Jurkat, Clone E6-1 (cell line): ENCODE measurements at regions not wholly inside any gene's neighbourhood (a gene's known extent, or its start where the extent isn't known, plus 50 kb on each side); places are given as distances from the start of the nearest gene placed in this dataset.
"Not testable (repeated sequence)": the region's sequence is repeated elsewhere in the genome, so short reads cannot be mapped to it uniquely, and the experiment has no call there.

Source experiments
- DNase-seq: peaks from one replicate; pipeline ENCODE4 v3.0.0-alpha.2; 2011; ENCODE audit warnings: low read depth, low spot score
- H3K4me3 ChIP-seq: 2 replicates; pipeline ENCODE4 v1.5.1; 2011; ENCODE audit warnings: mild to moderate bottlenecking, low read length, control low read depth, moderate library complexity

- no peak for DNase-seq
- H3K4me3 ChIP-seq: no peak overlapping the region
Measured at GRCh38 chr2:189231719-189232323, 52.3 kb upstream of the COL5A2 start.

GRCh38 chr2:189232759-189233406, 53.3 kb upstream of the COL5A2 start:
- no peak for DNase-seq
- H3K4me3 ChIP-seq: no peak overlapping the region

DNA sequence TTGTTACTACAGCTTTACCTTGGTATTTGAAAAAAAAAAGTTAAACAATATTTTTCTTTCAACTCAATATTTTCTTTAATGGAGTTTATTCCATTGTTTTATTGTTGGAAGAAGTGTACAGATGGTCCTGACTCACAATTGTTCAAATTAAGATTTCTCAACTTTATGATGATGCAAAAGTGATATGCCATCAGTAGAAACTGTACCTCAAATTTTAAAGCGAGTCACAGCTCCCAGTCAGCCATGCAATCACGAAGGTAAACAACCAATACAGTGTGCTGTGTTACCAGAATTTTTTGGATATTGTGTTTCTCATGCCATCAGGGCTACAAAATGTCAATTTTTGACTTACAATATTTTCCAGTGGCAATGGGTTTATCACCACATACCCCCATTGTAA, 54.0 kb upstream of the COL5A2 start:
- H3K4me3 ChIP-seq: no peak overlapping the region
- no peak for DNase-seq

GRCh38 chr2:189234991-189235390, 55.4 kb upstream of the COL5A2 start:
- no peak overlapping the region for H3K4me3 ChIP-seq
- DNase-seq: no peak

DNA sequence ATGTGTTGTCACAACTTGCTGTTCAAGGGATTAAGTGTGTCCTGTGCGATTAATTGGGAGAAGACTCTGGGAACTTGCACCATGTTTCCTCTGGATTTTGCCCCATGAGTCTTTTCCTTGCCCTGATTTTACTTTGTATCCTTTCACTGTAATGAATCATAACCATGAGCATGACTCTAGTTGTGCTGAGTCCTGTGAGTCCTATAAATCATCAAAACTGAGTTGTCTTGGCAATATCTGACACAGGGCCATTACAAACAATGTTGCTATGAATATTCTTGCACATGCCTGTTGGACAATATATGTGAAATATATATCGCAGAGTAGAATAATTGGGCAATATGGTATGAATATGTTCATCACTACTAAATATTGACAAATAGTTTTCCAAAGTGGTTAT, 56.5 kb upstream of the COL5A2 start:
- no peak overlapping the region for H3K4me3 ChIP-seq
- DNase-seq: no peak

DNA sequence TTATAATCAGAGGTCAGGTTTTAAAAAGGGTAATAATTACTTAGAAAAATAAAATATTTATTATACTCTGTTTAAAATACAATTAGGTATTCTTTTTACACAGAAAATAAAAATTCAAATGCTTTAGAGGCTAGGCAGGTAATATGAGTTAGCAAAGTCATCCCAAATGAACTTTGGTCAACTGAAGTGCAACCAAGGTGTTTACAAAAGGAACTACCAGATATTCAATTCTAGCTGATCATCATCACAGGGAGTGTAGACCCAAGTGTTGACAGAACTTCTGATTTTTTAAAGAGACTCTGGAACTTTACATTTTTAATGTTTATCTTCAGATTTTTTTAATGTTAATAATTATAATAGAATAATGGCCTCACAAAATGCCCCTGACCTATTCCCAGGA, 59.3 kb upstream of the COL5A2 start:
- no peak overlapping the region for H3K4me3 ChIP-seq
- no peak for DNase-seq

GRCh38 chr2:189243843-189244242, 64.3 kb upstream of the COL5A2 start:
- H3K4me3 ChIP-seq, DNase-seq: not testable (repeated sequence)

DNA sequence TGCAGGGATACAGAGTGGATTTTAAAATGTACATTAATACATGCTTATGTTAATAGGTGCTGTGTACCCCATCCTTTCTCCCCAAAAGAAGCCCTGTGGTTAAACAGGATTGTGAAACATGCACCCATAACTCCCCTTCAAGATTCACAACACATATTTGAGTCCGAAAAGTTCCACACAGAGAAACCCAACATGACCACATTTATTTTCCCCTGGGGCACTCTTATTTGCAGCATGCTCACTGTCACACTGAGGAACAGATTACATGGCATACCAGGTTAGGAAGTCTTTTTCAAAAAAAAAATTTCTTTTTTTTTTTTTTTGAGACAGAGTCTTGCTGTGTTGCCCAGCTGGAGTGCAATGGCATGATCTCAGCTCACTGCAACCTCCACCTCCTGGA, 67.7 kb upstream of the COL5A2 start:
- no peak for DNase-seq
- H3K4me3 ChIP-seq: no peak overlapping the region

DNA sequence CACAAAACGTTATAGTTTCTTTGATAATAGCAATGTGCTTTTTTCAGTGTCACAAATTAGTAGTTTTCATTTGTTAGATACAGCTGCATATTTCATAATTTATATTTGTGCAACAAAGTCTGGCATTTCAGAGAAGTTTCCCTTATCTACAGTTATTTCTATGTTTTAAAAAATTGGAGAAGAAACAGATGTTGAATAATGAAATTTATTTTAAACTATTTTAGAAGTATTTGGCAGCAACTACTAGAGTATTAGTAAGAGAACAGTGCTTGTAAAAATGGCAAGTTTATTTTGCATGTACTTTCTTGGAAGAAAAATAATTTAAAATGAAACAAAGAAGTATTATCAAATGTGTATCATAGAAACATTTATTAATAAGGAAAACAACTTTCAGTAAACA, 68.6 kb upstream of the COL5A2 start:
- no peak for DNase-seq
- no peak overlapping the region for H3K4me3 ChIP-seq

DNA sequence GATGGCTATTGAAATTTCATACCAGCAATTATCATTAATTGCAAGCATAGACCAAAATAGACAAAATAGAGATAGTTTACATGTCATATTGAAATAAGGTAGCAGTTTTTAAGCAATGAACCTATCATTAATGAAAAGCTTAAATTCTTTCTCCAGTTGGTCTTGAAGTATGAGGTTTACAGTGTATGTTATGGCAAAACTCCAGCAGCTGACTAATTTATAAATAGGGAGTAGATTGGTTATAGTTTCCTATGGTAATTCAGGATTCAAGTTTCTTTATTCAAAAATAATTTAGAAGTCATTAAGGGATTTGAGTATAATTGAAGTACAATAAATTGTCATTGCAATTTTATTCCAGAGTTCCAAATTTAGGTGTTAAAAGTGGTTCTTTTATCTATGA, 69.6 kb upstream of the COL5A2 start:
- DNase-seq: no peak
- H3K4me3 ChIP-seq: no peak overlapping the region

- no peak for DNase-seq
- H3K4me3 ChIP-seq: no peak overlapping the region
Measured at GRCh38 chr2:189249901-189250300, 70.3 kb upstream of the COL5A2 start.

DNA sequence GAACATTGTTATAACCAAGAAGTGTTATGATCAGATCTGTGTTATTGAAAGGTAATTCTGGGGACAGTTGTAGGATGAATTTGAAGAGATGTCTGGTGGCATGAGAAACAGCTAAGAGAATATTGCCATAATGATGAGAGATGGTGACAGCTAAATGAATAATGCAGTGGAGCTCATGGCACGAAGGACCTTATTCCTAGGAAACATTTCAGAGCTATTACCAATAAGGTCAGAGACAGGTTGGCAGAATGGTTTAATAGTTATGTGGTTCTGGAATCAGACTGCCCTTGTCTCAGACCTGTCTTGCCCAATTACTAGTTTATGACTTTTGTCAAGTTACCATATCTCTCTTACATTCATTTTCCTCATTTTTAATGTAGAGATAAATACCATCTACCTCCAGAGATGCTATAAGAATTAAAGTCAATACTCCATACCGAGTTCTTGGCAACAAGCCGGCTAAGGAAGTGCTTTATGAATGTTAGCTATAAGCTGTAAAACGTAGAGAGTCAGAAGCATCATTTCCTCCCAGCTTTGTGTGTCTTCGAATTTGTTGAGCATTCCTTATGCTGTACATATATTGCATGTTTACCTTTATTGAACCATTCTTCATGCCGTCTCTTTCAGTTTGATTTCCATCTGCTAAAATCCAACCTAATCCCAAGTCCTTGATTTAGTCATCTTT, 73.6 kb upstream of the COL5A2 start:
- H3K4me3 ChIP-seq: no peak overlapping the region
- DNase-seq: no peak

- no peak overlapping the region for H3K4me3 ChIP-seq
- DNase-seq: no peak
Measured at GRCh38 chr2:189253836-189254235, 74.3 kb upstream of the COL5A2 start.

GRCh38 chr2:189254268-189254883, 74.8 kb upstream of the COL5A2 start:
- no peak overlapping the region for H3K4me3 ChIP-seq
- DNase-seq: no peak

DNA sequence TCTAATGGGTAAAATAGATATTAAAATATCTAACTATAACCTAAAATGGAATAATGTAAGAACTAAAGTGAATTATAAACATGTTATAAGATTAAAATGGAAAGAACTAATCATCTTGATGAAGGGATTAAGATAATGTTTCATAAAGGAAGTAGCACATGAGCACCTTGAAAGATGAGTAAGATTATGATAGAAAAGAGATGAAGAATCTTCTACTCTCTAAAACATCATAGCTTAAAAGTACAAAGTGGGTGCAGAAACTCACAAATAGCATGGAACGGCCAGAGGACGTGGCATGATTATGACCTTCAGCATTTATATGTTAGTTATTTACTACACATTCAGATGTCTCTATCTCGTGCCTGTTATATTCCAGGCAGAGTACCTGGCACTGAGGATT, 76.2 kb upstream of the COL5A2 start:
- no peak for DNase-seq
- H3K4me3 ChIP-seq: no peak overlapping the region

GRCh38 chr2:189258616-189259365, 79.2 kb upstream of the COL5A2 start:
- DNase-seq: no peak
- H3K4me3 ChIP-seq: no peak overlapping the region

- no peak for DNase-seq
Measured at GRCh38 chr2:189260361-189260814, 80.8 kb upstream of the COL5A2 start.

GRCh38 chr2:189261431-189261841, 81.9 kb upstream of the COL5A2 start:
- DNase-seq: no peak
- no peak overlapping the region for H3K4me3 ChIP-seq

More at GRCh38 chr2:189260361-189260814, 80.8 kb upstream of the COL5A2 start:
- H3K4me3 ChIP-seq: no peak overlapping the region

DNA sequence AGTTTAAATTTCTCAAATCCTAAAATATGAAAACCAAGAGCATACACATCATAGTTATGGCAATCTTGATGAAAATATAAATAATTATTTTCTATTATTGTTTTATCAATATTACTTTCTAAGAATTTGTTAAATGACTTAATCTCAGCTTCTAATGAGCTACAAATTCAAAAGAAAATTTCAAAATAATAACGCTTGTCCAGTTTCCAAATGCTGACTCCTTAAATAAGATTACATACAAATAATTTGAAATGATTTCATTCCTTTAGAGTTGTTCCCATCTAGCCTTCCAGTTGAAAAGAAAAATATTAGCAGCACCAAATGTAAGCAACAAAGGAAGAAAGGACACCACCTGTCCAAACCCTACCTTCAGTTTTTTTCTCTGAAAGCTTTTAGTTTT, 82.4 kb upstream of the COL5A2 start:
- H3K4me3 ChIP-seq: no peak overlapping the region
- no peak for DNase-seq
